Activated CD8-positive, alpha-beta memory T cell treated with anti-CD3 and anti-CD28 coated beads, Interleukin-2, amount 10 ng/mL, durations not matched to agents 7 days and 5 days (primary cell): ENCODE measurements at regions not wholly inside any gene's neighbourhood (a gene's known extent, or its start where the extent isn't known, plus 50 kb on each side); places are given as distances from the start of the nearest gene placed in this dataset.
"Not testable (repeated sequence)": the region's sequence is repeated elsewhere in the genome, so short reads cannot be mapped to it uniquely, and the experiment has no call there.

Experiments used
- ATAC-seq: fragments of 150-1000 bp; cut with Tn5 transposase; one replicate; pipeline ENCODE4 v1.10.0; 2021; ENCODE audit warnings: moderate library complexity
- CTCF ChIA-PET: fragments of 350-600 bp; sonication (Branson Sonifier 250); formaldehyde crosslinking; loops from one replicate; lab custom pipeline; 2021; ENCODE audit warnings: antibody characterized with exemption; lab: Charles Lee
- DNase-seq: peaks from one replicate; pipeline ENCODE4 v3.0.0-alpha.2; 2020
- H3K27ac Mint-ChIP-seq: one replicate; pipeline ENCODE4 v1.8.0; 2021; ENCODE audit warnings: mild to moderate bottlenecking, mixed read lengths
- H3K27me3 Mint-ChIP-seq: one replicate; pipeline ENCODE4 v1.8.0; 2021; ENCODE audit warnings: mixed read lengths
- H3K36me3 Mint-ChIP-seq: one replicate; pipeline ENCODE4 v1.8.0; 2021; ENCODE audit warnings: mild to moderate bottlenecking, mixed read lengths
- H3K4me1 Mint-ChIP-seq: one replicate; pipeline ENCODE4 v1.8.0; 2021; ENCODE audit warnings: mixed read lengths
- H3K4me3 Mint-ChIP-seq: one replicate; pipeline ENCODE4 v1.8.0; 2021; ENCODE audit warnings: mild to moderate bottlenecking, moderate library complexity, mixed read lengths
- H3K9me3 Mint-ChIP-seq: one replicate; pipeline ENCODE4 v1.8.0; 2022; ENCODE audit warnings: low read depth, mixed read lengths

GRCh38 chr5:27125856-27126255 is 87.5 kb upstream of the CDH9 start:
- no peaks in the 10 kb centered on the region for H3K27me3 Mint-ChIP-seq
- H3K9me3 Mint-ChIP-seq, result peaks cover 2% of the 10 kb centered on the region

GRCh38 chr5:27124590-27124989 is 86.2 kb upstream of the CDH9 start:
- DNase-seq (no peak), ATAC-seq (no peak)
- H3K9me3 Mint-ChIP-seq, result peaks cover 2% of the 10 kb centered on the region
- no peaks in the 10 kb centered on the region for H3K4me1 Mint-ChIP-seq
- H3K27me3 Mint-ChIP-seq, result no peaks in the 10 kb centered on the region
- no peak overlapping the region for H3K27ac Mint-ChIP-seq
- no peaks in the 10 kb centered on the region for H3K36me3 Mint-ChIP-seq
- H3K4me3 Mint-ChIP-seq, result no peak overlapping the region
- CTCF ChIA-PET, result no interaction called here

More at GRCh38 chr5:27125856-27126255, 87.5 kb upstream of the CDH9 start:
- no peaks in the 10 kb centered on the region for H3K36me3 Mint-ChIP-seq
- no peak overlapping the region for H3K4me3 Mint-ChIP-seq
- CTCF ChIA-PET, result no interaction called here
- no peak overlapping the region for H3K27ac Mint-ChIP-seq
- no peak for ATAC-seq
- no peak for DNase-seq
- no peaks in the 10 kb centered on the region for H3K4me1 Mint-ChIP-seq

DNA sequence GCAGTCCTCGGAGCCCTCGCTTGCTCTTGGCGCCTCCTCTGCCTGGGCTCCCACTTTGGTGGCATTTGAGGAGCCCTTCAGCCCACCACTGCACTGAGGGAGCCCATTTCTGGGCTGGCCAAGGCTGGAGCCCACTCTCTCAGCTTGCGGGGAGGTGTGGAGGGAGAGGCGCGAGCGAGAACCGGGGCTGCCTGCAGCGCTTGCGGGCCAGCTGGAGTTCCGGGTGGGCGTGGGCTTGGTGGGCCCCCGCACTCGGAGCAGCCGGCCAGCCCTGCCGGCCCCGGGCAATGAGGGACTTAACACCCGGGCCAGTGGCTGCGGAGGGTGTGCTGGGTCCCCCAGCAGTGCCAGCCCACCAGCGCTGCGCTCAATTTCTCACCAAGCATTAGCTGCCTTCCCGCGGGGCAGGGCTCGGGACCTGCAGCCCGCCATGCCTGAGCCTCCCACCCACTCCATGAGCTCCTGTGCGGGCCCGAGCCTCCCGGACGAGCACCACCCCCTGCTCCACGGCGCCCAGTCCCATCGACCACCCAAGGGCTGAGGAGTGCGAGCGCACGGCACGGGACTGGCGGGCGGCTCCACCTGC is 81.4 kb upstream of the CDH9 start:
- H3K27ac Mint-ChIP-seq, CTCF ChIA-PET, ATAC-seq: not testable (repeated sequence)

GRCh38 chr5:27103486-27103885 is 65.1 kb upstream of the CDH9 start:
- Mint-ChIP-seq H3K36me3 (no peaks in the 10 kb centered on the region), H3K4me1 (no peaks in the 10 kb centered on the region), H3K4me3 (no peak overlapping the region), H3K27ac (no peak overlapping the region), H3K27me3 (no peaks in the 10 kb centered on the region), H3K9me3 (peaks cover 4% of the 10 kb centered on the region)
- CTCF ChIA-PET, result no interaction called here
- DNase-seq (no peak), ATAC-seq (no peak)

More for the DNA sequence above, 81.4 kb upstream of the CDH9 start:
- peaks cover 12% of the 10 kb centered on the region for H3K9me3 Mint-ChIP-seq
- H3K4me3 Mint-ChIP-seq, DNase-seq, H3K4me1 Mint-ChIP-seq, H3K27me3 Mint-ChIP-seq, H3K36me3 Mint-ChIP-seq: not testable (repeated sequence)

DNA sequence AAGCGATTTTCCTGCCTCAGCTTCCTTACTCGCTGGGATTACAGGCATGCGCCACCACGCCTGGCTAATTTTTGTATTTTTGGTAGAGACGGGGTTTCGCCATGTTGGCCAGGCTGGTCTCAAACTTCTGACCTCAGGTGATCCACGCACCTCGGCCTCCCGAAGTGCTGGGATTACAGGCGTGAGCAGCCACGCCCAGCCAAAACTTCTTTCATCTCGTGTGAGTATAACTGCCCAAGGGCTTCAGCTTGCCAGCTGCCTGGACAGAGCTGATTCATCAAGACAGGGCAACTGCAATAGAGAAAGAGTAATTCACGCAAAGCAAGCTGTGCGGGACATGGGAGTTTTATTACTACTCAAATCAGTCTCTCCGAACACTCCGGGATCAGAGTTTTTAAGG is 57.4 kb upstream of the CDH9 start:
- H3K27ac Mint-ChIP-seq, H3K9me3 Mint-ChIP-seq, DNase-seq, H3K4me3 Mint-ChIP-seq, H3K4me1 Mint-ChIP-seq, H3K36me3 Mint-ChIP-seq, ATAC-seq, H3K27me3 Mint-ChIP-seq, CTCF ChIA-PET: not testable (repeated sequence)

DNA sequence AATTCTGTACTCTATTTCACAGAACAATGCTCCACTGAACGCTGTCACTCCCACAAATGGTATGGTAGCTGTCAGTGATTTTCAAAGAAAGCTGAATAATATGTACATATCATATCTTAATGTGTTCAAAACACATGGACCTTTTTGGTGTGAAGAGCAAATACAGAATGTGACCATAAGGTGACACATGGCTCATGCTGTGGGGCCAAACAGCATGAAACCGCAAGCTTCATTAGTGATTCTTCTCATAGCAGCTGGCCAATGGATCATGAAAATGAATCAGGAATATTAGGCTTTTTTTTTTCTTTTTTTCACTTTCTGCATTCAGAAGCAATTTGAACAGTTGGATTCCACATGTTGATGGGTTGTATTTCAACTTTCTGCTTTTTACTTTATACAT is 54.9 kb upstream of the CDH9 start:
- no peak for ATAC-seq
- no peaks in the 10 kb centered on the region for H3K4me1 Mint-ChIP-seq
- no peaks in the 10 kb centered on the region for H3K36me3 Mint-ChIP-seq
- no peak overlapping the region for H3K27ac Mint-ChIP-seq
- H3K27me3 Mint-ChIP-seq, result no peaks in the 10 kb centered on the region
- no peak overlapping the region for H3K4me3 Mint-ChIP-seq
- CTCF ChIA-PET, result no interaction called here
- no peak for DNase-seq
- H3K9me3 Mint-ChIP-seq, result peaks cover 8% of the 10 kb centered on the region

DNA sequence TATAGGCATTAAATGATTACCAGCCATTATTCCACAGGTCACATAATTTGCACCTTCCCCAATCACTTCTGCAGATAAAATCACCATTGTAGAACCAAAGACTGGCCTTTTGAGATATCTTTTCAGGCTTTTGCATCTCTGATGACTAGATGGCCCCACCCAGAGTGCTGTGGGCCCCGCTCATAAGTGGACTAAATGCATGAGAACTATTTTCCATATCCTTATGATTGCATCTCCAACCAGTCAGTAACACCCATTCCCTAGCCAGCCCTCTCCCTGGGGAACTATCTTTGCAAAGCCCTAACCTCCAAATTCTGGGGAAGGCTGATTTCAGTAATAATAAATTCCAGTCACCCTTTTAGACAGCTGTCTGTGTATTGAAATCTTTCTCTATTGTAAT is 53.5 kb upstream of the CDH9 start:
- Mint-ChIP-seq H3K4me1 (no peaks in the 10 kb centered on the region), H3K27me3 (no peaks in the 10 kb centered on the region), H3K4me3 (no peak overlapping the region), H3K27ac (no peak overlapping the region), H3K36me3 (no peaks in the 10 kb centered on the region), H3K9me3 (peaks cover 7% of the 10 kb centered on the region)
- no peak for ATAC-seq
- CTCF ChIA-PET, result no interaction called here
- DNase-seq, result no peak

- DNase-seq, CTCF ChIA-PET, H3K4me3 Mint-ChIP-seq, H3K4me1 Mint-ChIP-seq, H3K27ac Mint-ChIP-seq, H3K9me3 Mint-ChIP-seq, H3K36me3 Mint-ChIP-seq, ATAC-seq, H3K27me3 Mint-ChIP-seq: not testable (repeated sequence)
Measured at GRCh38 chr5:27088822-27089221, 50.4 kb upstream of the CDH9 start.
